ENCODE measurements at regions not wholly inside any gene's neighbourhood (a gene's known extent, or its start where the extent isn't known, plus 50 kb on each side); places are given as distances from the start of the nearest gene placed in this dataset.

- H3K4me3 ChIP-seq (ENCODE audit: low read depth, low read length), result no peak overlapping the region
- TF ChIP-seq MAX (IDR thresholded peaks at IDR 0.05; ENCODE audit: low read depth, low read length) (no peak), MYC (IDR thresholded peaks at IDR 0.05; ENCODE audit: low read depth, low read length) (no peak), CTCF (IDR thresholded peaks at IDR 0.05; ENCODE audit: low read depth, low read length) (no peak), POLR2A (IDR thresholded peaks at IDR 0.05; ENCODE audit: extremely low read depth, insufficient read length) (no peak)
- DNase-seq (ENCODE audit: low read depth), result no peak
Observed at GRCh38 chr11:104487046-104487806, 323.3 kb upstream of the PDGFD start.

GRCh38 chr11:104484804-104485554, 321.0 kb upstream of the PDGFD start:
- TF ChIP-seq POLR2A (IDR thresholded peaks at IDR 0.05; ENCODE audit: extremely low read depth, insufficient read length), result no peak
- TF ChIP-seq CTCF (IDR thresholded peaks at IDR 0.05; ENCODE audit: low read depth, low read length), result no peak
- TF ChIP-seq MYC (IDR thresholded peaks at IDR 0.05; ENCODE audit: low read depth, low read length), result no peak
- no peak for TF ChIP-seq MAX (IDR thresholded peaks at IDR 0.05; ENCODE audit: low read depth, low read length)
- H3K4me3 ChIP-seq (ENCODE audit: low read depth, low read length), result no peak overlapping the region
- no peak for DNase-seq (ENCODE audit: low read depth)

GRCh38 chr11:104476898-104477297, 313.0 kb upstream of the PDGFD start:
- no peak for DNase-seq (ENCODE audit: low read depth)
- TF ChIP-seq MAX (IDR thresholded peaks at IDR 0.05; ENCODE audit: low read depth, low read length) (no peak), POLR2A (IDR thresholded peaks at IDR 0.05; ENCODE audit: extremely low read depth, insufficient read length) (no peak), CTCF (IDR thresholded peaks at IDR 0.05; ENCODE audit: low read depth, low read length) (no peak), MYC (IDR thresholded peaks at IDR 0.05; ENCODE audit: low read depth, low read length) (no peak)
- no peak overlapping the region for H3K4me3 ChIP-seq (ENCODE audit: low read depth, low read length)

- DNase-seq (ENCODE audit: low read depth), result no peak
- TF ChIP-seq CTCF (IDR thresholded peaks at IDR 0.05; ENCODE audit: low read depth, low read length) (no peak), MAX (IDR thresholded peaks at IDR 0.05; ENCODE audit: low read depth, low read length) (no peak), MYC (IDR thresholded peaks at IDR 0.05; ENCODE audit: low read depth, low read length) (no peak), POLR2A (IDR thresholded peaks at IDR 0.05; ENCODE audit: extremely low read depth, insufficient read length) (no peak)
- no peak overlapping the region for H3K4me3 ChIP-seq (ENCODE audit: low read depth, low read length)
Observed at GRCh38 chr11:104476454-104476853, 312.5 kb upstream of the PDGFD start.

GRCh38 chr11:104467404-104467803, 303.5 kb upstream of the PDGFD start:
- DNase-seq (ENCODE audit: low read depth), result no peak
- TF ChIP-seq CTCF (IDR thresholded peaks at IDR 0.05; ENCODE audit: low read depth, low read length), result no peak
- TF ChIP-seq MYC (IDR thresholded peaks at IDR 0.05; ENCODE audit: low read depth, low read length), result no peak
- no peak for TF ChIP-seq POLR2A (IDR thresholded peaks at IDR 0.05; ENCODE audit: extremely low read depth, insufficient read length)
- no peak for TF ChIP-seq MAX (IDR thresholded peaks at IDR 0.05; ENCODE audit: low read depth, low read length)
- H3K4me3 ChIP-seq (ENCODE audit: low read depth, low read length), result no peak overlapping the region
